Stimulated activated CD4-positive, alpha-beta T cell treated with anti-CD3 and anti-CD28 coated beads, Interleukin-15, amount 100 ng/mL, for 48 hours (primary cell): ENCODE measurements at regions not wholly inside any gene's neighbourhood (a gene's known extent, or its start where the extent isn't known, plus 50 kb on each side); places are given as distances from the start of the nearest gene placed in this dataset.

ENCODE experiments used
- DNase-seq, 2 donors: peaks; one replicate each; pipeline ENCODE4 v3.0.0-alpha.2; 2020; ENCODE audit warnings: low read depth in 2 of 2

GRCh38 chr18:78207942-78208341, 771.7 kb upstream of the SALL3 start:
- no peak for DNase-seq

- no peak for DNase-seq
These were observed 771.2 kb upstream of the SALL3 start for GRCh38 chr18:78208461-78208860.

GRCh38 chr18:78213361-78213994, 766.1 kb upstream of the SALL3 start:
- no peak for DNase-seq

GRCh38 chr18:78221496-78221895, 758.1 kb upstream of the SALL3 start:
- DNase-seq: no peak

- DNase-seq: no peak
These were observed 750.6 kb upstream of the SALL3 start for GRCh38 chr18:78228974-78229373.

GRCh38 chr18:78230911-78231310, 748.7 kb upstream of the SALL3 start:
- no peak for DNase-seq

GRCh38 chr18:78232196-78232595, 747.4 kb upstream of the SALL3 start:
- DNase-seq: no peak

- DNase-seq: no peak
These were observed 741.8 kb upstream of the SALL3 start for GRCh38 chr18:78237864-78238263.

GRCh38 chr18:78238404-78239089, 741.1 kb upstream of the SALL3 start:
- no peak for DNase-seq

- no peak for DNase-seq
These were observed 740.5 kb upstream of the SALL3 start for GRCh38 chr18:78239090-78239457.

- no peak for DNase-seq
These were observed 739.5 kb upstream of the SALL3 start for GRCh38 chr18:78240101-78240500.

GRCh38 chr18:78240627-78241252, 738.9 kb upstream of the SALL3 start:
- DNase-seq: no peak

GRCh38 chr18:78241535-78242253, 737.9 kb upstream of the SALL3 start:
- DNase-seq: no peak

- DNase-seq: no peak
These were observed 737.4 kb upstream of the SALL3 start for GRCh38 chr18:78242254-78242643.

GRCh38 chr18:78242806-78243205, 736.8 kb upstream of the SALL3 start:
- DNase-seq: no peak

GRCh38 chr18:78244779-78245178, 734.8 kb upstream of the SALL3 start:
- DNase-seq: no peak

GRCh38 chr18:78245451-78245850, 734.2 kb upstream of the SALL3 start:
- no peak for DNase-seq

GRCh38 chr18:78246050-78246449, 733.6 kb upstream of the SALL3 start:
- no peak for DNase-seq

GRCh38 chr18:78246588-78246987, 733.0 kb upstream of the SALL3 start:
- no peak for DNase-seq

- no peak for DNase-seq
These were observed 731.9 kb upstream of the SALL3 start for GRCh38 chr18:78247615-78248289.

- DNase-seq: no peak
These were observed 724.6 kb upstream of the SALL3 start for GRCh38 chr18:78255013-78255412.
